Nephron (organoid): ENCODE measurements at regions not wholly inside any gene's neighbourhood (a gene's known extent, or its start where the extent isn't known, plus 50 kb on each side); places are given as distances from the start of the nearest gene placed in this dataset.
"Not testable (repeated sequence)": the region's sequence is repeated elsewhere in the genome, so short reads cannot be mapped to it uniquely, and the experiment has no call there.

ENCODE experiments used
- H3K27ac Mint-ChIP-seq, 3 experiments: 2 replicates each; pipeline ENCODE4 v1.8.0; 2020; ENCODE audit warnings: mixed read lengths in 3 of 3, mild to moderate bottlenecking in 2 of 3, moderate library complexity in 1 of 3
- H3K27me3 Mint-ChIP-seq: 2 replicates; pipeline ENCODE4 v1.8.0; 2021; ENCODE audit warnings: low read depth, mild to moderate bottlenecking, moderate library complexity, mixed read lengths
- H3K36me3 Mint-ChIP-seq: 2 replicates; pipeline ENCODE4 v1.8.0; 2020; ENCODE audit warnings: low read depth, mixed read lengths
- H3K4me1 Mint-ChIP-seq: 2 replicates; pipeline ENCODE4 v1.8.0; 2020; ENCODE audit warnings: mixed read lengths
- H3K4me3 Mint-ChIP-seq, 3 experiments: 2 replicates each; pipeline ENCODE4 v1.8.0; 2020; ENCODE audit warnings: mild to moderate bottlenecking in 3 of 3, mixed read lengths in 3 of 3, moderate library complexity in 2 of 3
- H3K9me3 Mint-ChIP-seq: 2 replicates; pipeline ENCODE4 v1.8.0; 2020; ENCODE audit warnings: mixed read lengths
- TF ChIP-seq, protein P1 (sequence below), 3 experiments: fragments of 200-600 bp; sonication (generic); IDR thresholded peaks; one replicate each; pipeline ENCODE4 v1.5.0; 2021; ENCODE audit warnings: antibody characterized with exemption in 3 of 3; ENCODE audit not compliant: unreplicated experiment in 3 of 3

DNA sequence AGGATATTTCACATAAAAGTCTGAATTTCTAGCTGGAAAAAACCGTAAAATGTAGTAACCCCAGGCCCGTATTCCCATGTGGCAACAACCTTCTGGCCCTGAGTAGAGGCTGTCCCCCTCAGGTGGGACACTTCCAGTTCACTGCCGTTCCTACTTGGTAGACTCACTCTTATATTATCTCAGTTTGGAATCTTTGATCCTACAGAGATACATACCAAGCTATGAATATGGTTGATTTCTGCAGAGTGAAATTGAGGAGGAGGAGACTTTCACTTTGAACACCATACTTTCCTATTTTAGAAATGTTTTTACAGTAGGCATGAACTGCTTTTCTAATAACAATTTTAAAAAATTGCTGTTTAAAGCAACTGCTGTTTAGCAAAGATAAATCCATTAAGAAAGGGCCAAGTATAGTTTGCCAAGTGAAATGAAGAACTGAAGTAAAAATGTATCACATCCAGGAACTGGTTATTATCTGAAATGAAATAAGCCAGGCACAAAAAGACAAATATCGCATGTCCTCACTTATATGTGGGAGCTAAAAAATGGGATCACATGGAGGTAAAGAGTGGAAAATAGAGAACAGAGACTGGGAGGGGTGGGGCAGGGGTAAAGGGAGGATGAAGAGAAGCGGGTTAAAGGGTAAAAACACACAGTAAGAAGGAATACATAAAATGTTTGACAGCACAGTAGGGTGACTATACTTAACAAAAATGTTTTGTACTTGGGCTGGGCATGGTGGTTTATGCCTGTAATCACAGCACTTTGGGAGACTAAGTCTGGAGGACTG is 92.8 kb upstream of the METAP2 start:
- Mint-ChIP-seq H3K4me1 (peaks cover 38% of the 10 kb centered on the region), H3K27me3 (no peaks in the 10 kb centered on the region), H3K4me3 (no peak overlapping the region), H3K9me3 (peaks cover 2% of the 10 kb centered on the region), H3K36me3 (no peaks in the 10 kb centered on the region), H3K27ac (peak overlapping the region in 2 of 3 experiments; percentile 65 to 78)
- TF ChIP-seq, protein P1, sequence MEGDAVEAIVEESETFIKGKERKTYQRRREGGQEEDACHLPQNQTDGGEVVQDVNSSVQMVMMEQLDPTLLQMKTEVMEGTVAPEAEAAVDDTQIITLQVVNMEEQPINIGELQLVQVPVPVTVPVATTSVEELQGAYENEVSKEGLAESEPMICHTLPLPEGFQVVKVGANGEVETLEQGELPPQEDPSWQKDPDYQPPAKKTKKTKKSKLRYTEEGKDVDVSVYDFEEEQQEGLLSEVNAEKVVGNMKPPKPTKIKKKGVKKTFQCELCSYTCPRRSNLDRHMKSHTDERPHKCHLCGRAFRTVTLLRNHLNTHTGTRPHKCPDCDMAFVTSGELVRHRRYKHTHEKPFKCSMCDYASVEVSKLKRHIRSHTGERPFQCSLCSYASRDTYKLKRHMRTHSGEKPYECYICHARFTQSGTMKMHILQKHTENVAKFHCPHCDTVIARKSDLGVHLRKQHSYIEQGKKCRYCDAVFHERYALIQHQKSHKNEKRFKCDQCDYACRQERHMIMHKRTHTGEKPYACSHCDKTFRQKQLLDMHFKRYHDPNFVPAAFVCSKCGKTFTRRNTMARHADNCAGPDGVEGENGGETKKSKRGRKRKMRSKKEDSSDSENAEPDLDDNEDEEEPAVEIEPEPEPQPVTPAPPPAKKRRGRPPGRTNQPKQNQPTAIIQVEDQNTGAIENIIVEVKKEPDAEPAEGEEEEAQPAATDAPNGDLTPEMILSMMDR (IDR thresholded peaks at IDR 0.05; ENCODE audit: unreplicated experiment in 3 of 3) = no peak

- H3K4me3 Mint-ChIP-seq, H3K27me3 Mint-ChIP-seq, H3K9me3 Mint-ChIP-seq, H3K36me3 Mint-ChIP-seq: not testable (repeated sequence)
- peak overlapping the region in 2 of 3 experiments; percentile 40 to 93 for H3K27ac Mint-ChIP-seq
- H3K4me1 Mint-ChIP-seq = peaks cover 52% of the 10 kb centered on the region
Measured at GRCh38 chr12:95383920-95384319, 90.0 kb upstream of the METAP2 start.

- TF ChIP-seq, protein P1 (IDR thresholded peaks at IDR 0.05; ENCODE audit: unreplicated experiment in 3 of 3) = no peak
- Mint-ChIP-seq H3K36me3 (no peaks in the 10 kb centered on the region), H3K27ac (peak overlapping the region in 2 of 3 experiments; percentile 82 to 93), H3K4me3 (no peak overlapping the region), H3K27me3 (no peaks in the 10 kb centered on the region), H3K4me1 (peaks cover 54% of the 10 kb centered on the region), H3K9me3 (peaks cover 2% of the 10 kb centered on the region)
Measured at GRCh38 chr12:95384785-95385184, 89.2 kb upstream of the METAP2 start.

- Mint-ChIP-seq H3K4me1 (peaks cover 54% of the 10 kb centered on the region), H3K27me3 (no peaks in the 10 kb centered on the region), H3K9me3 (peaks cover 2% of the 10 kb centered on the region), H3K27ac (peak overlapping the region; percentile 53 to 93 (median 82)), H3K36me3 (no peaks in the 10 kb centered on the region), H3K4me3 (peak overlapping the region in 2 of 3 experiments; percentile 24 to 37)
- TF ChIP-seq, protein P1 (IDR thresholded peaks at IDR 0.05; ENCODE audit: unreplicated experiment in 3 of 3) = no peak
Measured at GRCh38 chr12:95385246-95386035, 88.5 kb upstream of the METAP2 start.

DNA sequence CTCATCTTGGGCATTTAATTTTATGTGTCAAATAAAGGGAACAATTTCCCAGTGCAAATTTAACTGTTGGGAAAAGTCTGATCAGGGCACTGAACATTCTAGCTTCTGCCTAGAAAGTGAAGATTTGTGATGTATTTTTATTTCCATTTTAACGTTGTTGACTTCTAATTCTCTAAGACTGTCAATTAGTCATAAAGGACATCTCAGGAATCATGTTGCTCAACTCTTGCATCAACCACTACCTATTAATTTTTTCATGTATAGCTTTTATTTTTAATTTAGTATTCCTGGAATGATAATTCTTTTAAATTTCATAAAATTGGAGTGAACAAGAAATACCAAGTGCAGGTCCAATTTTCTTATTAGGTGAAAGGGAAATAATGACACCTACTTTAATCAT is 87.9 kb upstream of the METAP2 start:
- Mint-ChIP-seq H3K27me3 (no peaks in the 10 kb centered on the region), H3K36me3 (no peaks in the 10 kb centered on the region), H3K9me3 (peaks cover 2% of the 10 kb centered on the region), H3K27ac (peak overlapping the region; percentile 53 to 93 (median 82)), H3K4me1 (peaks cover 52% of the 10 kb centered on the region), H3K4me3 (peak overlapping the region in 2 of 3 experiments; percentile 3 to 37)
- TF ChIP-seq, protein P1 (IDR thresholded peaks at IDR 0.05; ENCODE audit: unreplicated experiment in 3 of 3) = no peak

DNA sequence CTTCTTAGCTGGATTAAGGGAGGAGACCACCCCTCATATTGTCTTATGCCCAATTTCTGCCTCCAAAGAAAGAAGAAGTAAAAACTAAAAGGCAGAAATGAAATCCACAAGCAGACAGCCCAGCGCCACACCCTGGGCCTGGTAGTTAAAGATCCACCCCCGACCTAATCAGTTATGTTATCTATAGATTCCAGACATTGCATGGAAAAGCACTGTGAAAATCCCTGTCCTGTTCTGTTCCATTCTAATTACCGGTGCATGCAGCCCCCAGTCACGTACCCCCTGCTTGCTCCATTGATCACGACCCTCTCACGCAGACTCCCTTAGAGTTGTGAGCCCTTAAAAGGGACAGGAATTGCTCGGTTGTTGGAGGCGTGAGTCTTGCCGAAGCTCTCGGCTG is 85.7 kb upstream of the METAP2 start:
- H3K4me1 Mint-ChIP-seq = peaks cover 41% of the 10 kb centered on the region
- H3K27ac Mint-ChIP-seq, H3K36me3 Mint-ChIP-seq, H3K9me3 Mint-ChIP-seq, H3K4me3 Mint-ChIP-seq, H3K27me3 Mint-ChIP-seq: not testable (repeated sequence)
